Glutamatergic neuron (in vitro differentiated cells): ENCODE measurements at regions not wholly inside any gene's neighbourhood (a gene's known extent, or its start where the extent isn't known, plus 50 kb on each side); places are given as distances from the start of the nearest gene placed in this dataset.

ENCODE experiments used
- DNase-seq: peaks from one replicate; pipeline ENCODE4 v3.0.0; 2022
- H3K27ac Mint-ChIP-seq: one replicate; pipeline ENCODE4 v1.8.0; 2020; ENCODE audit warnings: mild to moderate bottlenecking, mixed read lengths, inconsistent platforms; ENCODE audit not compliant: unreplicated experiment
- H3K27me3 Mint-ChIP-seq: one replicate; pipeline ENCODE4 v1.8.0; 2020; ENCODE audit warnings: mild to moderate bottlenecking, moderate library complexity, mixed read lengths, inconsistent platforms; ENCODE audit not compliant: unreplicated experiment
- H3K36me3 Mint-ChIP-seq: one replicate; pipeline ENCODE4 v1.8.0; 2020; ENCODE audit warnings: mild to moderate bottlenecking, mixed read lengths, inconsistent platforms; ENCODE audit not compliant: unreplicated experiment
- H3K4me1 Mint-ChIP-seq: one replicate; pipeline ENCODE4 v1.8.0; 2020; ENCODE audit warnings: mild to moderate bottlenecking, low read depth, mixed read lengths, inconsistent platforms; ENCODE audit not compliant: unreplicated experiment
- H3K4me3 Mint-ChIP-seq: one replicate; pipeline ENCODE4 v1.8.0; 2020; ENCODE audit warnings: mild to moderate bottlenecking, mixed read lengths, inconsistent platforms; ENCODE audit not compliant: unreplicated experiment
- H3K9me3 Mint-ChIP-seq: one replicate; pipeline ENCODE4 v1.8.0; 2020; ENCODE audit warnings: mild to moderate bottlenecking, moderate library complexity, mixed read lengths, inconsistent platforms; ENCODE audit not compliant: unreplicated experiment
- TF ChIP-seq, protein P1 (sequence below): fragments of 200-600 bp; sonication (generic); IDR thresholded peaks from one replicate; pipeline ENCODE4 v1.5.0; 2021; ENCODE audit not compliant: partially characterized antibody, unreplicated experiment

DNA sequence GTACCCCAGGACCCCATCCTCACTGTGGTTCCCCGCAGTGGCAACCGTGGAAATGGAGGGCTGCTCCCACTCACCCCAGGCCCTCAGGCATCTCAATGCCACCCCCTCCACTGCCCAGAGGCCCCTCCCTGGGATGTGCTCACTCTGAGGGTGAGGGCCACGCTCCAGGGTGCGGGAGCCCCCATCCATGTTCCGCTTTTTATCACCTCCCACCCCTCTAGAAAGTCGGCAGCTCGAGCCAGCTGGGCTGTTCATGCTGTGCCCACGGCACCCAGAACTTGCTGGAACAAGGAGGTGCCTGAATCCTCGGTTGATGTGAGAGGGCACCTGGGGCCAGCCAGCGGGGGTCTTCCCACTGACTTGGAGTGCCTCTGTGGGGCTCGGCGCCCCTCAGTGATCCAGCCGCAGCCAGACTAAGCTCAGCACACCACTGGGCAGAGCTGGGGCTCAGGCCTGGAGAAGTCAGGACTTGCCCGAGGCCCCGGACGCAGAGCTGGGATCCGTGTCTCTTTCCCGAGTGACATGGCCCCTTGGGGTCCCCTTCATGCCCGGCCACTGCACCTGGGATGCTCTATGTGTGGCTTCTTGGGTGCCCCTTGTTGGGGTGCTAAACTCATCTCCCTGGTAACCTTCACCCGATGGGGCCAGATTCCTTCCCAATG is 143.1 kb upstream of the GSE1 start:
- Mint-ChIP-seq H3K4me3 (no peak overlapping the region), H3K36me3 (no peaks in the 10 kb centered on the region), H3K4me1 (peaks cover 39% of the 10 kb centered on the region), H3K27ac (no peak overlapping the region), H3K27me3 (peaks cover 24% of the 10 kb centered on the region), H3K9me3 (peaks cover 8% of the 10 kb centered on the region)
- DNase-seq = no peak
- TF ChIP-seq, protein P1, sequence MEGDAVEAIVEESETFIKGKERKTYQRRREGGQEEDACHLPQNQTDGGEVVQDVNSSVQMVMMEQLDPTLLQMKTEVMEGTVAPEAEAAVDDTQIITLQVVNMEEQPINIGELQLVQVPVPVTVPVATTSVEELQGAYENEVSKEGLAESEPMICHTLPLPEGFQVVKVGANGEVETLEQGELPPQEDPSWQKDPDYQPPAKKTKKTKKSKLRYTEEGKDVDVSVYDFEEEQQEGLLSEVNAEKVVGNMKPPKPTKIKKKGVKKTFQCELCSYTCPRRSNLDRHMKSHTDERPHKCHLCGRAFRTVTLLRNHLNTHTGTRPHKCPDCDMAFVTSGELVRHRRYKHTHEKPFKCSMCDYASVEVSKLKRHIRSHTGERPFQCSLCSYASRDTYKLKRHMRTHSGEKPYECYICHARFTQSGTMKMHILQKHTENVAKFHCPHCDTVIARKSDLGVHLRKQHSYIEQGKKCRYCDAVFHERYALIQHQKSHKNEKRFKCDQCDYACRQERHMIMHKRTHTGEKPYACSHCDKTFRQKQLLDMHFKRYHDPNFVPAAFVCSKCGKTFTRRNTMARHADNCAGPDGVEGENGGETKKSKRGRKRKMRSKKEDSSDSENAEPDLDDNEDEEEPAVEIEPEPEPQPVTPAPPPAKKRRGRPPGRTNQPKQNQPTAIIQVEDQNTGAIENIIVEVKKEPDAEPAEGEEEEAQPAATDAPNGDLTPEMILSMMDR = no peak

DNA sequence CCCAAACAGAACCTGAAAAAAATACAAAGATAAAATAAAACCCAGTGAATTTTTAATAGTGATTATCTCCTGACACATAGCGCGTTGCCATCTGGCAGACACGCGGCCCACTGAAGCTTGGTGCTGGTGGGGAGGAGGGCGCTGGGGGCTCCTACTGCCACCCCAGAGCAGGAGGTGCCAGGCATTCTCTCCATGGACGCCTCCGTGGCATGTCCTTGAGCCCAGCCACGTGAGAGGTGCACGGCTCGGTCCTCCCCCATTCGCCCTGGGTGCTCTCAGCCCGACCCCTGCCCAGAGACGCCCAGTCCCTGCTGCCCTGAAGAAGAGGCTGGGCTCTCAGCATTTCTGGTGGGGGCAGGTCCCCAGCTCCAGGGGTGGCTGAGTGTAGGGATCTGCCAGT is 142.2 kb upstream of the GSE1 start:
- Mint-ChIP-seq H3K4me3 (no peak overlapping the region), H3K4me1 (peaks cover 39% of the 10 kb centered on the region), H3K27me3 (peaks cover 20% of the 10 kb centered on the region), H3K36me3 (no peaks in the 10 kb centered on the region), H3K27ac (no peak overlapping the region), H3K9me3 (peaks cover 4% of the 10 kb centered on the region)
- TF ChIP-seq, protein P1 = no peak
- no peak for DNase-seq

DNA sequence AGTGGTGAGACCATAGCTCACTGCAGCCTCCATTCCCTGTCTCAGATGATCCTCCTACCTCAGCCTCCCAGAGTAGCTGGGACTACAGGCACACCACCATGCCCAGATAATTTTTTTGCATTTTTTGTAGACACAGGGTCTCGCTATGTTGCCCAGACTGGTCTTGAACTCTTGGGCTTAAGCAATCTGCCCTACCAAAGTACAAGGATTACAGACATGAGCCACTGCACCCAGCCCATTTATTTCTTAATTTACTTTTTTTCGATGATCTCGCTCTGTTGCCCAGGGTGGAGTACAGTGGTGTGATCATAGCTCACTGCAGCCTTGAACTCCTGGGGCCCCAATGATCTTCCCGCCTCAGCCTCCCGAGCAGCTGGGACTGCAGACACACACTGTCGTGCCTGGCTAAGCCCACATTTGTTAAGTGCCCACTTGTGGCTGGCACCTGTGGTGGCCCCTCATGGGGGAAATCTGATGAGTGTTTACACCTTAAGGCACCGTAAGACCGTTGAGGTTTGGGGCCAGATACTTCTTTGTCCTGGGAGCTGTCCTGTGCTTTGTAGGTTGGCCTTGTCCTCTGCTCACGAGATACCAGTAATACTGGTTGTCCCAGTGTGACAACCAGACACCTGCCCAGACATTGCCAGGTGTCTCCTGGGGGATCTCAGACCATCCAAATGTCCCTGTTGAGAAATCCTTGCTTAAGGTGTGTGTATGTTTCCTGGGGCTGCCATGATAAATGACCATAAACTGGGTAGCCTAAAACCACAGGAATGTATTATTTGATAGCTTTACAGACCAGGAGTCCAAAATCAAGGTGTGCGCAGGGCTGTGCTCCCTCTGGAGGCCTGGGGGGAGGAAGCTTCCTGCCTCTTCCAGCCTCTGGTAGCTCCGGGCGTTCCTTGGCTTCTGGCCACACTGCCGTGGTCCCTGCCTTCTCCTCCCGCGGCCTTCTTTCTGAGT is 141.4 kb upstream of the GSE1 start:
- peak overlapping the region; percentile 22 for H3K27ac Mint-ChIP-seq
- DNase-seq = no peak
- no peaks in the 10 kb centered on the region for H3K36me3 Mint-ChIP-seq
- peaks cover 37% of the 10 kb centered on the region for H3K4me1 Mint-ChIP-seq
- no peak overlapping the region for H3K4me3 Mint-ChIP-seq
- TF ChIP-seq, protein P1 = no peak
- H3K27me3 Mint-ChIP-seq = peaks cover 20% of the 10 kb centered on the region
- H3K9me3 Mint-ChIP-seq = peaks cover 4% of the 10 kb centered on the region

DNA sequence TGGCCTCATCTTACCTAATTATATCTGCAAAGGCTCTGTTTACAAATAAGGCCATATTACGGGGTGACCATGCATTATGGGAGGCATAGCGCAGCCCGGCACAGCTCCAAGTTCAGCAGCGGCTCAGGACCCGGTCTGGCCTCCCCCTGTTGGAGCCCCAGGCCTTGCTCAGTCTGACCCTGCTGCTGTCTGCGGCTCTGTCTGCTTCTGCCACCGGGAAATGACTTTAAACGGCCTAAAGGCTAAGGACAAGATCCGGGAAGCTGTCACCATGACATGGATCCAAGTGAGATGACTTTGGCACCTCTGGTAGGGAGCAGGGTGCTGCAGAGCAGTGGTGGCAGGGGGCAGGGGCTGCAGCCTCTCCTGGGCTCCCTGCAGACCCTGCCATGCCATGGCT is 140.6 kb upstream of the GSE1 start:
- H3K36me3 Mint-ChIP-seq = no peaks in the 10 kb centered on the region

More for the DNA sequence above, 140.6 kb upstream of the GSE1 start:
- H3K27me3 Mint-ChIP-seq = peaks cover 20% of the 10 kb centered on the region
- DNase-seq = no peak
- peaks cover 35% of the 10 kb centered on the region for H3K4me1 Mint-ChIP-seq
- H3K4me3 Mint-ChIP-seq = no peak overlapping the region
- H3K9me3 Mint-ChIP-seq = peaks cover 4% of the 10 kb centered on the region
- peak overlapping the region; percentile 59 for H3K27ac Mint-ChIP-seq
- TF ChIP-seq, protein P1 = no peak
